ENCODE measurements at regions not wholly inside any gene's neighbourhood (a gene's known extent, or its start where the extent isn't known, plus 50 kb on each side); places are given as distances from the start of the nearest gene placed in this dataset.

GRCh38 chr4:188550296-188550695 is 411.1 kb downstream of the TRIML1 start:
- TF ChIP-seq CTCF (IDR thresholded peaks at IDR 0.05) (no peak), POLR2A (IDR thresholded peaks at IDR 0.05) (no peak)

All from lower leg skin (tissue), 3 donors.